ENCODE measurements at regions not wholly inside any gene's neighbourhood (a gene's known extent, or its start where the extent isn't known, plus 50 kb on each side); places are given as distances from the start of the nearest gene placed in this dataset.

DNA sequence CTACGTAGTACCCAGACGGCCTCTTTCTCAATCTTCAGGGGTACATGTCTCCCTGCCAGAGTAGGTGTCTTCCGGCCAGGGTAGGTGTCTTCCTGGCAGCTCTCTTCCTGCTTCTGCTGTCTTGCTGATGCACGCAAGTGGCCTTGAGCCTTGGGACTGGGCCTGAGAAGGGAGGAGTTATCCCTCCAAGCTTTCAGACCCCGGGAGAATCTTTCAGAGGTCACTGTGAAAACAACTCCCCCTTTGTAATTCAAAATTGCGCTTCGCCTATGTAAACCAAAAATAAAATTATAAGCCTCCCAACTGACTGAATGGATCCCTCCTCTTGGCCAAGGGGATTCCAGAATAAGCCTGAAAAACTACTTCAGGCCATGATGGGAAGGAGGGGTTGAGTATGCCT, 87.3 kb upstream of the NUDT4 start (continued):
- no peak for TF ChIP-seq HDAC2 (IDR thresholded peaks at IDR 0.05; ENCODE audit: borderline replicate concordance in 1 of 2, low read depth in 2 of 2, low read length in 2 of 2)
- no peak for TF ChIP-seq GABPA (IDR thresholded peaks at IDR 0.05; ENCODE audit: borderline replicate concordance, insufficient read depth, low read length)
- no peak for TF ChIP-seq NRF1 (IDR thresholded peaks at IDR 0.05; ENCODE audit: low read depth, low read length)
- TF ChIP-seq, protein P1, sequence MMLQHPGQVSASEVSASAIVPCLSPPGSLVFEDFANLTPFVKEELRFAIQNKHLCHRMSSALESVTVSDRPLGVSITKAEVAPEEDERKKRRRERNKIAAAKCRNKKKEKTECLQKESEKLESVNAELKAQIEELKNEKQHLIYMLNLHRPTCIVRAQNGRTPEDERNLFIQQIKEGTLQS (IDR thresholded peaks at IDR 0.05; ENCODE audit: insufficient read depth, low read depth, low read length): no peak

Data from H1 (cell line).